H1 (cell line): ENCODE measurements at regions not wholly inside any gene's neighbourhood (a gene's known extent, or its start where the extent isn't known, plus 50 kb on each side); places are given as distances from the start of the nearest gene placed in this dataset.

Source experiments
- BACH1 ChIP-seq: IDR thresholded peaks from 2 replicates; pipeline ENCODE4 v1.6.1; 2012; ENCODE audit warnings: low read length, improper control_type of control experiment
- CBX5 ChIP-seq: fragments of 300-800, 300-1000 bp; sonication (generic); IDR thresholded peaks from 2 replicates; pipeline ENCODE4 v1.7.1; 2016; ENCODE audit warnings: antibody characterized with exemption, low read length, low read depth
- CEBPB ChIP-seq: IDR thresholded peaks from 2 replicates; pipeline ENCODE4 v1.6.1; 2012; ENCODE audit warnings: low read depth, low read length
- EGR1 ChIP-seq: IDR thresholded peaks from 2 replicates; pipeline ENCODE4 v1.6.1; 2011; ENCODE audit warnings: low read depth, low read length, borderline replicate concordance
- PHF8 ChIP-seq: fragments of 200-600 bp; sonication (generic); conservative IDR thresholded peaks from 2 replicates; pipeline ENCODE4 v1.7.1; 2012; ENCODE audit warnings: low read depth, mild to moderate bottlenecking, inconsistent platforms, low read length, moderate library complexity
- POLR2A ChIP-seq, 2 experiments: IDR thresholded peaks; 1 replicate in 1 of 2; 2 replicates in 1 of 2; pipeline ENCODE4 v1.6.1; 2011; ENCODE audit warnings: low read depth in 2 of 2, low read length in 2 of 2, mild to moderate bottlenecking in 2 of 2; ENCODE audit errors: control extremely low read depth in 1 of 2
- RBBP5 ChIP-seq: IDR thresholded peaks from 2 replicates; pipeline ENCODE4 v1.7.1; 2012; ENCODE audit warnings: low read depth, mild to moderate bottlenecking, inconsistent platforms, low read length, moderate library complexity, borderline replicate concordance
- SIX5 ChIP-seq: IDR thresholded peaks from 2 replicates; pipeline ENCODE4 v1.6.1; 2011; ENCODE audit warnings: mild to moderate bottlenecking, low read depth, low read length
- SP1 ChIP-seq: IDR thresholded peaks from 2 replicates; pipeline ENCODE4 v1.6.1; 2011; ENCODE audit warnings: low read depth, low read length

DNA sequence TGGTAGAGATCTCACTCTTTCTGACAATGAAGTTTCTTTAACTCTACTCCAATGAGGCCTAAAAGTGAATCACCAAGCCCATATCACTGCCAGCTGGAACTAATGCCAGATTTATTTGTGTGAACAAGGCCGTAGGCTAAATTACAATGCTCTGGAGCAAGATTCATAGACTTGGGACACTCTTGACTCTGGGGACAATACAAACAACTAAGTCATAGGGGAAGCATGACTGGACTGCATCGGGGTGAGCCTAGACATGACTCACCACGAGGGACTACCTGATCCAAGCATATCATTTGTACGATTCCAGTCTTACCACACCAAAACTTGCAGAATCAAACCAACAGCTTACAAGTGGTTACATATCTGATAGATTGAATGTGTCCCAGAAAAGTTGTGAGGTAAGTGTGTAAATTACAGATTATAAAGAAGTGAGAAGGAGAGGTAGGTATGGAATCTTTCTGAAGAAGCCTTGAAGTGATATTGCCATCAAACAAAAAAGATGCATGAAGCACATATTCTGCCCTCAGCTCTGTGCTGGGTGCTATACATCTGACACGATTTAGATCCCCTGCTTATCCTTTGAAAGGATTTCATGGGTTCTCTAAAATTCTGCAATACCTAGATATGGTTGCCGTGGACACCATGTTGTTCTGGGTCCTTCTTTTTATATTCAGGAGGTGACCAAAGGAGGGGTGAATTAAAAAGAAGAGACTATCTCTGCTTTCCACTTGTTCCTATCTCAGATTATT, 199.3 kb upstream of the PDE4D start (continued):
- TF ChIP-seq PHF8: no peak
- no peak for TF ChIP-seq RBBP5
- TF ChIP-seq EGR1: no peak
- no peak for TF ChIP-seq POLR2A (IDR thresholded peaks at IDR 0.05; ENCODE audit: control extremely low read depth in 1 of 2, low read depth in 2 of 2, low read length in 2 of 2)
- TF ChIP-seq CBX5: no peak
- no peak for TF ChIP-seq BACH1
- no peak for TF ChIP-seq SIX5
- no peak for TF ChIP-seq CEBPB
- TF ChIP-seq SP1: no peak
